ENCODE measurements at regions not wholly inside any gene's neighbourhood (a gene's known extent, or its start where the extent isn't known, plus 50 kb on each side); places are given as distances from the start of the nearest gene placed in this dataset.

DNA sequence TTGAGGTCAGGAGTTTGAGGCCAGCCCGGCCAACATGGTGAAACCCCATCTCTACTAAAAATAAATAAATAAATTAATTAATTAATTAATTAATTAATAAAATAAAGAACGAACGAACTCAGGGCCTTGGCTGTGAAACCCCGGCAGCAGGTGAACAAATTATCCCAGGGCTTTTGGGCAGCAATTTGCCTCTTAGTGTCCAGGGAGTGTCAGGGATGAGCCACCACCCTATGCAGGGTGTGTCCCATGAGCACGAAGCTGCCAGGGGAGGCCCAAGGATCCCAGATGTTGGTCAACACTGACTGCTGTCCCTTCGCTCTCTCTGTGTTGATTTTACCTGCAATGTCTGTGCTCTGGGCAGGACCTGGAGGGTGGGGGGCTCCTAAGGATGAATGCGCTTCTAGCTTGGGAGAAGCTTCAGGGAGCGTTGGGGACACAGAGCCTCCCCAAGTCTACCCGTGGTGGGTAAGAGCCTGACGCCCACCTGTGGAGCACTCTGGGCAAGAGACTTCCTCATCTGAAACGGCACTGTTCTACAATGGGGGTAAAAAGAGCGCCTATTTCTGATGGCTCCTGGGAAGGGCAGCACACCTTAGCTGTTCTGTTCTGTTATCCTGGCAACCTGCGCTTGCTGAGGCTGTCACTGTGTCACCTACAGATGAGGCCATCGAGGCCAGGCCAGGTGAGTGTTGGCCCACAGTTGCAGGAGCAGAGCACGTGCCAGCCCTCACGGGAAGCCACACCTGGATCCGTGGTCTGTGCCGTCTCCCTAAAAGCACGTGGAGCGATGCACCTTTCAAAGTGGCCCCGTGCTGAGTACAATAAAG lies 125.5 kb upstream of the CDH4 start:
- H3K27ac Mint-ChIP-seq: no peak overlapping the region
- no peak overlapping the region for H3K4me3 Mint-ChIP-seq (ENCODE audit: low read depth)
- H3K36me3 Mint-ChIP-seq (ENCODE audit: low read depth): no peaks in the 10 kb centered on the region
- intact Hi-C loops (cut with micrococcal nuclease): no loop called here
- H3K9me3 Mint-ChIP-seq: no peaks in the 10 kb centered on the region
- H3K4me1 Mint-ChIP-seq (ENCODE audit: low read depth): no peaks in the 10 kb centered on the region
- H3K27me3 Mint-ChIP-seq (ENCODE audit: low read depth): no peaks in the 10 kb centered on the region
- no peak for DNase-seq (ENCODE audit: low spot score)

DNA sequence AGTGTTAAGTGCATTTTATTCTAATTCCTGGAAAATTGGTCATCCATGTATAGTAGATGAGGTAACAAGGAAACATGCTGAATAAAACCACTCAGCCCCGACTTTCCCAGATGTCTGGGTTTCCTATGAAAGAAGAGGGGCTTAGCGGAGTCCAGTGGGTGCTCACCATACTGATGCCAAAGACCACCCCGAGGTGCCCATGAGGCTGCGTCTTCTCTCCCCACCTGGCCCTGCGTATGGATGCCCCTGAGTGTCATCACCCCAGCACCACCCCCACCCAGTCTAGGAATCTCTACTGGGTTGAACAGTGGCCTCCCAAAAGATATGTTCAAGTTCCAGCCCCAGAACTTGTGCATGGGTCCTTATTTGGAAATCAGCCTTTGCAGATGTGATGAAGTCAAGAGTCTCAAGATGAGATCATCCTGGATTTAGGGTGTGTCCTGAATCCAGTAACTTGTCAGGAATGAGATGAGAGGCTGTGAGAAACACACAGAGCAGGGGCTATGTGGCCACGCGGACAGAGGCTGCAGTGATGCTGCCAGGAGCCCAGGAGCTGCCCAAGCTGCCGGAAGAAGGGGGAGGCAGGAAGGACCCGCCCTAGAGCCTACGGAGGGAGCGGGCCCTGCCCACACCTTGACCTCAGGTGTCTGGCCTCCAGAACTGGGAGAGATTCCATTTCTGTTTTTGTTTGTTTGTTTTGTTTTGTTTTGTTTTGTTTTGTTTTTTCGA lies 124.6 kb upstream of the CDH4 start:
- no peaks in the 10 kb centered on the region for H3K9me3 Mint-ChIP-seq
- no peaks in the 10 kb centered on the region for H3K36me3 Mint-ChIP-seq (ENCODE audit: low read depth)
- intact Hi-C loops (cut with micrococcal nuclease): no loop called here
- H3K27ac Mint-ChIP-seq: no peak overlapping the region
- no peak overlapping the region for H3K4me3 Mint-ChIP-seq (ENCODE audit: low read depth)
- H3K27me3 Mint-ChIP-seq (ENCODE audit: low read depth): no peaks in the 10 kb centered on the region
- H3K4me1 Mint-ChIP-seq (ENCODE audit: low read depth): no peaks in the 10 kb centered on the region
- no peak for DNase-seq (ENCODE audit: low spot score)

DNA sequence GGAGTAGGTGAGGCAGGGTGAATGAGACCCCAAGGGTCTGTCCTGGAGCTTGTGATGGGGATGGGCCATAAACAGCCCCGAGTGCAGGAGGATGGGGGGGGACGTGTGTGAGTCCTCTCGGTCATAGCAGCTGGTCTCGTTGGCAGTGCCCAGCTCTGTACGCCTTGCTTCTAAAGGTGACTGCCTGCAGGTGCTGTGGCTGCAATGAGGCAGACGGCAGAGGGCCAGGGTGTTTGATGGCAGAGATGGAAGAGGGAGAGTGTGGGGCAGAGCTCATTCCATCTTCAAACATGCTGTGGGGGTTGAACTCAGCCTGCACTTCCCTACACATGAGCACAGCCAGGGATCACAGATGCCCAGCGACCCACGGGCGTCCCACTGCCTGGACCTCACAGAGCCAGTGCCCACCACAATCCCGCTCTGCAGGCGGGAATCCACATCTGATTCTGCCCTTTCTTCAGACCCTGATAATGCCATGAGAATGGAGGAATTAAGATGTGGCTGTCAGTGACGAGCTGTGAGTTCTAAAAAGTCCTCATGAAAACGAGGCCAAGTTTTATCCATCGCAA lies 123.3 kb upstream of the CDH4 start:
- Mint-ChIP-seq H3K27me3 (ENCODE audit: low read depth) (no peaks in the 10 kb centered on the region), H3K4me1 (ENCODE audit: low read depth) (no peaks in the 10 kb centered on the region), H3K9me3 (no peaks in the 10 kb centered on the region), H3K36me3 (ENCODE audit: low read depth) (no peaks in the 10 kb centered on the region), H3K27ac (no peak overlapping the region), H3K4me3 (ENCODE audit: low read depth) (no peak overlapping the region)
- DNase-seq (ENCODE audit: low spot score): no peak
- intact Hi-C loops (cut with micrococcal nuclease): no loop called here

DNA sequence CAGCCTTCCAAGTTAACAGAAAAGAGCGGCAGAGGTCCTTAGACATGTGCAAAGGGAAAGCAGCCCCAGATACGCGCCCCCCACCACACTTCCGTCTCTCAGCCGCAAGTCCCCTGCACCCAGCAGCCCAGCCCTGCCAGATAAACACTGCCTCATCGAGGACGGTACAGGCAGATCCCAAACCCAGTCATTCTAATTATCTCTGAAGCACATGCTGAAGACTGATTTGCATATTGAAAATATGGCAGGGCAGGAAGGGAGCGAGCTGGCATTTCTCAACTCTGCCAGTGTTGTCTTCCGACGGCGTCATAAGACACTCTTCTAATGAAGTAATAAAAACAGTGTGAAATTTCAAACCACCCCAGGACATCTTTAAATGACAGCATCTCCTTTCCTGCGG lies 122.8 kb upstream of the CDH4 start:
- DNase-seq (ENCODE audit: low spot score): no peak
- intact Hi-C loops (cut with micrococcal nuclease): no loop called here
- Mint-ChIP-seq H3K4me1 (ENCODE audit: low read depth) (no peaks in the 10 kb centered on the region), H3K9me3 (no peaks in the 10 kb centered on the region), H3K36me3 (ENCODE audit: low read depth) (no peaks in the 10 kb centered on the region), H3K27ac (no peak overlapping the region), H3K27me3 (ENCODE audit: low read depth) (no peaks in the 10 kb centered on the region), H3K4me3 (ENCODE audit: low read depth) (no peak overlapping the region)

DNA sequence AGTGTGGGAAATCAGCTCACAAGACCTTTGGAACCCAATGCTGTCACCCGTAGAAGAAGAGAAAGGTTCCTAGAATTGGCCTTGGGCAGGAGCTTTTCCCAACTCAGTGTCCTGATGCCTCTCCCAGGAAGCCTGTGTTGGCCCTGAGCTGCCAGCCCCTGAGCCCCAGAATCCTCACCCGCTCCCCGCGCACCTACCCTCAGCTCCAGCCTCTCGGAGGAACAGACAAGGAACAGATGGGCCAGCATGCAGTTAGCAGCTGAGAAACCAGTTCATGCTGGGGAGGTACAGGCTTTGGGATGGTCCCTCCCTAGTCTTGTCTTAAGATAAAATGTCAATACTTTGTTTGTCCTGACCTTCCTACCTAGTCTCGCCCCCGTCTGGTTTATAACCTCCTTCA lies 121.9 kb upstream of the CDH4 start:
- Mint-ChIP-seq H3K9me3 (no peaks in the 10 kb centered on the region), H3K4me1 (ENCODE audit: low read depth) (no peaks in the 10 kb centered on the region), H3K27me3 (ENCODE audit: low read depth) (no peaks in the 10 kb centered on the region), H3K4me3 (ENCODE audit: low read depth) (no peak overlapping the region), H3K27ac (no peak overlapping the region), H3K36me3 (ENCODE audit: low read depth) (no peaks in the 10 kb centered on the region)
- no peak for DNase-seq (ENCODE audit: low spot score)
- intact Hi-C loops (cut with micrococcal nuclease): no loop called here

DNA sequence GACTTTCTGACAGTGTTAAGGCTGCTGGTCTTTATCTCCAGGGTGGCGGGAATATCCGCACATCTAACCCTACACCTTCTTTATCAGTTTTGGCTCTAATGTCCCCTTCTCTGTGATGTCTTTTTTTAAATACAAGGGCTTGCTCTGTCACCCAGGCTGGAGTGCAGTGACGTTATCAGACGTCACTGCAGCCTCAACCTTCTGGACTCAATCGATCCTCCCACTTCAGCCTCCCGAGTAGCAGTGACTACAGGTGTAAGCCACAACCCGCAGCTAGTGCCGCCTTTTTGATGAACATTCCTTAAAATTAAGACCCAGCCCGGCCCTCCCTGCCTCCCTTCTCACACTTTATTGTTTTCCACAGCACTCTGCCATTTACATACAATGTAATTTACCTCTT lies 120.1 kb upstream of the CDH4 start:
- Mint-ChIP-seq H3K27me3 (ENCODE audit: low read depth) (no peaks in the 10 kb centered on the region), H3K36me3 (ENCODE audit: low read depth) (no peaks in the 10 kb centered on the region), H3K4me1 (ENCODE audit: low read depth) (no peaks in the 10 kb centered on the region), H3K27ac (no peak overlapping the region), H3K9me3 (no peaks in the 10 kb centered on the region), H3K4me3 (ENCODE audit: low read depth) (no peak overlapping the region)
- no peak for DNase-seq (ENCODE audit: low spot score)
- intact Hi-C loops (cut with micrococcal nuclease): no loop called here

DNA sequence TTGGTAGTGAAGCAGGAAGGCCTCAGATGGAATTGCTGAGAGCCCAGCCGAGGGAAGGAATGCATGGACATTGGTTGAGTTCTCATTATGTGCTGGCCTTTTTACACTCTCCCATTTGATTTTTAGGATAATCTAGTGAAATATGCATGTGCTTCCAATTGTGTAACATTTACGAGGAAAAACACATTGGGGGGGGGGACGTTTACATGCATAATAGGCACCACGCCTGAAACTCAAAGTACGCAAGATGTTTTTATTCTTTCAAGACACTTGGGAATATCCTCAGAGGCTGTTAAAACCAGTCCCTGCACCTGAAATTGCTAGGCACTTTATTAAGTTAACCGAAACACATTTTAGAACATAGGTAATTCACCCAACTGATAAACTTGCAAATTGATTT lies 118.5 kb upstream of the CDH4 start:
- intact Hi-C loops (cut with micrococcal nuclease): no loop called here
- Mint-ChIP-seq H3K4me3 (ENCODE audit: low read depth) (no peak overlapping the region), H3K9me3 (no peaks in the 10 kb centered on the region), H3K4me1 (ENCODE audit: low read depth) (no peaks in the 10 kb centered on the region), H3K36me3 (ENCODE audit: low read depth) (no peaks in the 10 kb centered on the region), H3K27me3 (ENCODE audit: low read depth) (no peaks in the 10 kb centered on the region), H3K27ac (no peak overlapping the region)
- no peak for DNase-seq (ENCODE audit: low spot score)

DNA sequence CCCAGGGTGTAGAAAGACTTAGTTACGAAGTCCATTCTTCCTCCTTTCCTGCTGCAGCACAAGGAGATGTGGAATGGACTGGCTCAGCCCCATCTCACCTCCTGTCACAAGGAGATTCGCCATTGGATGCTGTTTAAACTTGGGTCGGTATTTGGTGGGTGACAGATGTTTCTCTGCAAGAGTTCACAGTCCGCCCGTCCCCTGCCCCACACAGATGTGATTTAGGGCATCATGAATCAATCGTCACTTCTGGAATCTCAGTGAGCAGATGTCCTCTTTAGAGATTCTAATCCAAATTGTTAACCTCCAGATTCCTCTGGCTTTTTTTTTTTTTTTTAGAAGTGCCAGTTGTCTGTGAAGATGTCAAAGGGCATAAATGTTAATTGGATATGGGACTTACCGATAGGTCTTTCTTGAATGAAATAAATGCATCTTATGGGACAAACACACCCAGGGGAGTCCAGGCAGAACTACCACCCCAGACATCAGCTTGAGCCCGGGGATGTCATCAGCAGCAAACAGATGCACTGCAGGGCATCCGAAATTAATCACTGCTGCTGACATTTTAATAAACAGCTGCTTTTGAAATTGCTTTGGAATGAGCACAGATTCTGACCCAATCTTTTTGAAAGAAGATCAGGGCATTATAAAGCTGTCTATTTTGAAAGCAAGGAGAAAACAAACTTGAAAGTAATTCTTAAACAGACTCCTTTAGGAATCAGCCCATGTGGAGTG lies 117.6 kb upstream of the CDH4 start:
- no peak for DNase-seq (ENCODE audit: low spot score)
- H3K36me3 Mint-ChIP-seq (ENCODE audit: low read depth): no peaks in the 10 kb centered on the region
- intact Hi-C loops (cut with micrococcal nuclease): no loop called here
- no peaks in the 10 kb centered on the region for H3K27me3 Mint-ChIP-seq (ENCODE audit: low read depth)
- H3K9me3 Mint-ChIP-seq: no peaks in the 10 kb centered on the region
- H3K4me3 Mint-ChIP-seq (ENCODE audit: low read depth): no peak overlapping the region
- H3K4me1 Mint-ChIP-seq (ENCODE audit: low read depth): no peaks in the 10 kb centered on the region
- H3K27ac Mint-ChIP-seq: no peak overlapping the region

DNA sequence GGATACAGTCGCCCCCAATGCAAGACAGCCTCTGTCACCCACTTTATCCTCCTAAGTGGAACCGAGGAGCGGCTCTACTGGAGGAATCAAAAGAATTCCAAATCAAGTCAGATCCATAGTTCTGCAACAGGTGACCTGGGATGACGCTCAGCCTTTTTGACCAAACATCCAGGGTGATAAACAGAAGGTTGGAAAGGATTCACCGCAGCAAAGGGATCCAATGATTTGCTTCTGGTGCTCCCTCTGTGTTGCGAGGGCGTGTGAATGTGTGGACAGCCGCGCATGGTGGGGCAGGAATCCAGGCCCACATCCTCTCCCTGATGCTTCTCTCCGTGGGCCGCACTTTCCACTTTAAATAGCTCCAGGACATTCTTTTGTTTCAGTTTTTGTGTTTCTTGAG lies 116.8 kb upstream of the CDH4 start:
- Mint-ChIP-seq H3K9me3 (no peaks in the 10 kb centered on the region), H3K36me3 (ENCODE audit: low read depth) (no peaks in the 10 kb centered on the region), H3K27ac (no peak overlapping the region), H3K4me3 (ENCODE audit: low read depth) (no peak overlapping the region), H3K27me3 (ENCODE audit: low read depth) (no peaks in the 10 kb centered on the region), H3K4me1 (ENCODE audit: low read depth) (no peaks in the 10 kb centered on the region)
- intact Hi-C loops (cut with micrococcal nuclease): no loop called here
- DNase-seq (ENCODE audit: low spot score): no peak

DNA sequence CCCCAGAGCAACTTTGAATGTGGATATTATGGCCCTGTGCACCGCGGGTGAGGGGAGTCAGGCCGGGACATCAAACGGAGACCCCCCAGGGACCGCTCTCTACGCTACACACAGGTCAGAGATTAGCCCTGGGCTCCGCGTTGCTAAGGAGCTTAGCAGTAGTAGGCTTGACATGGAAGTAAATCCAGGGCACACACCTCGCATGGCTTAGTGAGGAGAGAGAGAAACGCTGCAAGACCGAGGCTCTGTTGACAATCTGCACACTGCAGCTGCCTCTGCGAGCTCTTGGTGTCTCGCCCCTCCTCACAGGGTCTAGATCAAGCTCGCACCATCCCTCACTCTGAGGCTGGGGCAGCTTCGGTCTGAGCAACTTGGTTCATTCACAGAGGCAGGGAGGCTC lies 116.1 kb upstream of the CDH4 start:
- no peak overlapping the region for H3K27ac Mint-ChIP-seq
- H3K4me3 Mint-ChIP-seq (ENCODE audit: low read depth): no peak overlapping the region
- H3K36me3 Mint-ChIP-seq (ENCODE audit: low read depth): no peaks in the 10 kb centered on the region
- DNase-seq (ENCODE audit: low spot score): no peak
- H3K9me3 Mint-ChIP-seq: no peaks in the 10 kb centered on the region
- intact Hi-C loops (cut with micrococcal nuclease): no loop called here
- H3K27me3 Mint-ChIP-seq (ENCODE audit: low read depth): no peaks in the 10 kb centered on the region
- H3K4me1 Mint-ChIP-seq (ENCODE audit: low read depth): no peaks in the 10 kb centered on the region

DNA sequence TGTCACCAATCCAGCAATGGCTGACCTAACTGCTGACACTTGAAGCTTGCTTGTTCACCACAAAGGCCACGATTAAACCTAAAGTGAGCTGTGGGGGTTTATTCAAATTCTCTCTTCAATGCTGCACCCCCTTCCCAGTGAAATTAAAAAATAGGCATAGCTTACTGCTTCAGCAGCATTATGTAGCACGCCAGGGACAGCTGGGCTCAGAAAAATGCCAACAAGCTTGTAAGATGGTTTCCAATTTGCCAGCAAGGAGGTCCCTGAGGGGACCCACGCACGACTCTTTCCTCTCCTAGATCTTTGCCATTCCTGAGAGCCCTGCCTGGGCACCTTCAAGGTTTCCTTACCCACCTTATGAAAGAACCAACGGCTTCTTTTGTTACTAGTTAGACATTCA lies 113.5 kb upstream of the CDH4 start:
- intact Hi-C loops (cut with micrococcal nuclease): no loop called here
- H3K4me1 Mint-ChIP-seq (ENCODE audit: low read depth): no peaks in the 10 kb centered on the region
- no peaks in the 10 kb centered on the region for H3K9me3 Mint-ChIP-seq
- no peaks in the 10 kb centered on the region for H3K27me3 Mint-ChIP-seq (ENCODE audit: low read depth)
- no peaks in the 10 kb centered on the region for H3K36me3 Mint-ChIP-seq (ENCODE audit: low read depth)
- no peak overlapping the region for H3K27ac Mint-ChIP-seq
- H3K4me3 Mint-ChIP-seq (ENCODE audit: low read depth): no peak overlapping the region
- no peak for DNase-seq (ENCODE audit: low spot score)

DNA sequence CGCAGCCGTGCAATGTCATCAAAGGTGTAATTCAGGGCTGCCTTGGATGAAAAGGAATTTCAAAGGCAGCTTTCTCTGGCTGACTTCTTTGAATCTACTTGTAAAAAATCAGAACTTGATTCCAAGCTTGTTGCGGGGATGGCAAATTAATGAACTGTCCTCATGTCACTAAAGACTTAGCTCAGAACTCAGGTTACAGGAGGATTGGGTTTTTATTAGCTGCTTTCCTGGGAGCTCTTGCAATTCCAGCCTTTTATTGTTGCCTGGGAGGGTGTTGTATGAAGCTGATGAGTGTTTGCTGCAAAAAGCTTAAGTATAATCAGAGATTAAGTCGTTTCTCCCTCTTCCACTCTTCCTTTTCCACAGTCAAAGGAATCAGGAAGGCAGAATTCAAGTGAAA lies 113.0 kb upstream of the CDH4 start:
- Mint-ChIP-seq H3K4me1 (ENCODE audit: low read depth) (no peaks in the 10 kb centered on the region), H3K9me3 (no peaks in the 10 kb centered on the region), H3K27ac (no peak overlapping the region), H3K4me3 (ENCODE audit: low read depth) (no peak overlapping the region), H3K27me3 (ENCODE audit: low read depth) (no peaks in the 10 kb centered on the region), H3K36me3 (ENCODE audit: low read depth) (no peaks in the 10 kb centered on the region)
- intact Hi-C loops (cut with micrococcal nuclease): no loop called here
- DNase-seq (ENCODE audit: low spot score): no peak

DNA sequence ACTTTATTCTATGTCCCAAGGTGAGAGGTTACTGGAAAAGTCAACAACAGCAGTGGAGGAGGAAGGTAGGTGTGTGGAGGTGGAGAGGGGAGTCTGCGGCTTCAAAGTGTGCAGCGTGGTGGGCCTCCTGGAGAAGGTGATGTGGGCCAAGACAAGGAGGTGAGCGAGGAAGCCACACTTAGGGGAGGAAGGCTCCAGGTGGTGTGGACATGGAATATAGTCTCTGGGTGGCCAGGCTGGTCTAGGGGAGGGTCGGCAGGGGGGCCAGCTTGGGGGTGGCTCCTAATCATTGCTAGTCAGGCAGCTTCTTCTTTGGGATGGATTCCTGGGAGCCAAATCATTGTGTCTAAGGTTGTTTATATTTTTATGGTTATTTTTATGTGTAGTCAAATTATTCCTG lies 111.5 kb upstream of the CDH4 start:
- no peaks in the 10 kb centered on the region for H3K9me3 Mint-ChIP-seq
- DNase-seq (ENCODE audit: low spot score): no peak
- H3K4me3 Mint-ChIP-seq (ENCODE audit: low read depth): no peak overlapping the region
- no peaks in the 10 kb centered on the region for H3K36me3 Mint-ChIP-seq (ENCODE audit: low read depth)
- no peaks in the 10 kb centered on the region for H3K4me1 Mint-ChIP-seq (ENCODE audit: low read depth)
- no peaks in the 10 kb centered on the region for H3K27me3 Mint-ChIP-seq (ENCODE audit: low read depth)
- intact Hi-C loops (cut with micrococcal nuclease): no loop called here
- no peak overlapping the region for H3K27ac Mint-ChIP-seq
